ENCODE measurements at regions not wholly inside any gene's neighbourhood (a gene's known extent, or its start where the extent isn't known, plus 50 kb on each side); places are given as distances from the start of the nearest gene placed in this dataset.

- TF ChIP-seq CTCF (conservative IDR thresholded peaks at IDR 0.05 in 1 of 2, IDR thresholded peaks at IDR 0.05 in 1 of 2; ENCODE audit: extremely low read depth in 1 of 2, insufficient read depth in 1 of 2, low read depth in 1 of 2, low read length in 2 of 2) (no peak), EZH2 (IDR thresholded peaks at IDR 0.05; ENCODE audit: borderline replicate concordance, low read length) (no peak)
These were observed 423.9 kb upstream of the USP24 start for GRCh38 chr1:55639051-55639450.

Data from mammary epithelial cell (primary cell).